ENCODE measurements at regions not wholly inside any gene's neighbourhood (a gene's known extent, or its start where the extent isn't known, plus 50 kb on each side); places are given as distances from the start of the nearest gene placed in this dataset.
A peak's percentile ranks its signal among the peaks of the same experiment; 100 is the strongest.

DNA sequence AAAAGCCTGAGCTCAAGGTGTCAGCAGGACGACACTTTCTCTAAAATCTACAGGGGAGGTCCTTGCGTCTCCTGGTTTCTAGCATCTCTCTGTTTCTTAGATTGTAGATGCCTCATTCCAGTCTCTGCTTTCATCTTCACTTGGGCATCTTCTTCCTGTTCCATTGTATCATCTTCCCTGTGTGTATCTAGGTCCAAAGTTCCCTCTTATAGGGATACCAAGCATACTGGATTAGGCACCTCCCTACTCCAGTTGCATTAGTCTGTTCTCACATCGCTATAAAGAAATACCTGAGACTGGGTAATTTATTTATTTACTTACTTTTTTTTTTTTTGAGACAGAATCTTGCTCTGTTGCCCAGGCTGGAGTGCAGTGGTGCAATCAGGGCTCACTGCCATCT, 91.3 kb upstream of the ABCC4 start:
- H3K4me1 ChIP-seq: peaks cover 4% of the 10 kb centered on the region
- no peaks in the 10 kb centered on the region for H3K36me3 ChIP-seq (ENCODE audit: low read depth, missing control alignments)
- no peaks in the 10 kb centered on the region for H3K9me3 ChIP-seq
- H3K27ac ChIP-seq: no peak overlapping the region
- 91 to 99% methylated on average over 3 of the region's 3 CpGs for WGBS, 2 donors
- DNase-seq: no peak
- no peak overlapping the region for H3K4me3 ChIP-seq
- intact Hi-C loops (cut with DNase I; ENCODE audit: low total_unique reads): no loop called here
- TF ChIP-seq POLR2A (IDR thresholded peaks at IDR 0.05): no peak
- TF ChIP-seq, protein P1, sequence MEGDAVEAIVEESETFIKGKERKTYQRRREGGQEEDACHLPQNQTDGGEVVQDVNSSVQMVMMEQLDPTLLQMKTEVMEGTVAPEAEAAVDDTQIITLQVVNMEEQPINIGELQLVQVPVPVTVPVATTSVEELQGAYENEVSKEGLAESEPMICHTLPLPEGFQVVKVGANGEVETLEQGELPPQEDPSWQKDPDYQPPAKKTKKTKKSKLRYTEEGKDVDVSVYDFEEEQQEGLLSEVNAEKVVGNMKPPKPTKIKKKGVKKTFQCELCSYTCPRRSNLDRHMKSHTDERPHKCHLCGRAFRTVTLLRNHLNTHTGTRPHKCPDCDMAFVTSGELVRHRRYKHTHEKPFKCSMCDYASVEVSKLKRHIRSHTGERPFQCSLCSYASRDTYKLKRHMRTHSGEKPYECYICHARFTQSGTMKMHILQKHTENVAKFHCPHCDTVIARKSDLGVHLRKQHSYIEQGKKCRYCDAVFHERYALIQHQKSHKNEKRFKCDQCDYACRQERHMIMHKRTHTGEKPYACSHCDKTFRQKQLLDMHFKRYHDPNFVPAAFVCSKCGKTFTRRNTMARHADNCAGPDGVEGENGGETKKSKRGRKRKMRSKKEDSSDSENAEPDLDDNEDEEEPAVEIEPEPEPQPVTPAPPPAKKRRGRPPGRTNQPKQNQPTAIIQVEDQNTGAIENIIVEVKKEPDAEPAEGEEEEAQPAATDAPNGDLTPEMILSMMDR (IDR thresholded peaks at IDR 0.05): no peak
- H3K27me3 ChIP-seq: no peaks in the 10 kb centered on the region

DNA sequence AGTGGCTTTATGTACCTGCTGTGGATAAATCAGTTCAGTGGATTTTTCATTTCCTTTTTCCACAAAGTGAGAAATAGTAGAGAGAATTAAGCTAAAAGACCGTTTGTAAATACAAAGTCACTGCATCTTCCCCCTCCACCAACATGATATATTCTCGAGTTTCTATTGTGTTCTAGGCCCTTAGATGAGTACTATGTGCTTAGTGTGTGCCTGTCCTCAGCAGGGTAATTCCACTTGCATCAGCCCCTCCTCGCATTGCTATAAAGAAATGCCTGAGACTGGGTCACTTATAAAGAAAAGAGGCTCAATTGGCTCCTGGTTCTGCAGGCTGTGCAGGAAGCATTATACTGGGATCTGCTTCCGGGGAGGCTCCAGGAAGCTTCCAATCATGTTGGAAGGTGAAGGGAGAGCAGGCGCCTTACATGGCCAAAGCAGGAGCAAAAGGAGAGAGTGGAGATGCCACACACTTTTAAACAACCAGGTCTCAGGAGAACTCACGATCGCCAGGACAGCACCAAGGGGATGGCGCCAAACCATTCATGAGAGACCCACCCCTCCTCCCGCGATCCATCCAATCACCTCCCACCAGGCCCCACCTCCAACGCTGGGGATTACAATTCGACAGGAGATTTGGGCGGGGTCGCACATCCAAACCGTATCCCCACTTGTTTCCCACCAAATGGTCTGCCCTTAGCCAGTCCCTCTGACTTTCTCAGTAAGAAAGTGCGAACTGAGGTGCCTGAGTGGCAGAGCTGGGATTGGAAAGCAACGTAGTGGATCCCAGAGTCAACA, 102.3 kb upstream of the ABCC4 start:
- intact Hi-C loops (cut with DNase I; ENCODE audit: low total_unique reads): loop anchor here (10.0 kb wide), 1 partner anchor 99 kb away; the partner anchor contains the start of gene ABCC4
- DNase-seq: peak; percentile 52

DNA sequence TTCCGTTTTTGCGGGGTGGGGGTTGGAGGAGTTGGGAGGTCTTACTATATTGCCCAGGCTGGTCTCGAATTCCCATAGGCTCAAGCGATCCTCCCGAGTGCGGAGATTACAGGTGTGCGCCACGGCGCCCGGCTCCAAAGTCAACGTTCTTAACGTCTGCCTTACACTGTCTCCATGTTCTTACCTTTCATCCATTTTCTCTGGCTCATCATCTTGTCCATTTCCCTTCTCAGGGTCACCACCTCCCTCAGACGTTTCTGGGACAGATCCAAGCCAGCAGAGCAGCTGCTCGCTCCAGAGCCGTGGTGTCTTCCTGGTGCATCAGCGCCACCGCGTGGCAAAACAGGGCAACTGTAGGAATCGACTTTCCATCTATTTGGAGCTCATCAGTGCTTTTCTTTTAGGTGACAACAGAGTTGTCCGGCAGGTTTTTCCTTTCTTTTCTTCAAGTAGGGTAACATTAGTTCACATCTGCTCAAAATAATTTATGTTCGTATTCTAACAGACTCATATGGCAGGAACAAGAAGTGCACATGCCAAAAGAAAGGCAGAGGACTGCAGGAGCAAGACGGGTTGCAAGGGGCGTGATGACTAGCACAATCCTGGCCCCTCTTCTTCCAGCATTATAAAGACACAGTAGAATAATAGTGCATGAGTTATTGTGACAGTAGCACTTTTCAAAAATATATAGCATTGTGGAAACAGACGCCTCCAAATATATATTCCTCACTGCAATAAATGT, 103.1 kb upstream of the ABCC4 start:
- peak; percentile 93 for DNase-seq

More for the DNA sequence above, 102.3 kb upstream of the ABCC4 start:
- 24 to 31% methylated on average over 12 to 17 of the region's 17 CpGs for WGBS, 2 donors
- Histone ChIP-seq H3K9me3 (no peaks in the 10 kb centered on the region), H3K27me3 (no peaks in the 10 kb centered on the region), H3K4me1 (peaks cover 3% of the 10 kb centered on the region), H3K27ac (no peak overlapping the region), H3K4me3 (peak overlapping the region; percentile 6 to 51), H3K36me3 (ENCODE audit: low read depth, missing control alignments) (no peaks in the 10 kb centered on the region)
- TF ChIP-seq, protein P1 (IDR thresholded peaks at IDR 0.05): no peak
- no peak for TF ChIP-seq POLR2A (IDR thresholded peaks at IDR 0.05)

DNA sequence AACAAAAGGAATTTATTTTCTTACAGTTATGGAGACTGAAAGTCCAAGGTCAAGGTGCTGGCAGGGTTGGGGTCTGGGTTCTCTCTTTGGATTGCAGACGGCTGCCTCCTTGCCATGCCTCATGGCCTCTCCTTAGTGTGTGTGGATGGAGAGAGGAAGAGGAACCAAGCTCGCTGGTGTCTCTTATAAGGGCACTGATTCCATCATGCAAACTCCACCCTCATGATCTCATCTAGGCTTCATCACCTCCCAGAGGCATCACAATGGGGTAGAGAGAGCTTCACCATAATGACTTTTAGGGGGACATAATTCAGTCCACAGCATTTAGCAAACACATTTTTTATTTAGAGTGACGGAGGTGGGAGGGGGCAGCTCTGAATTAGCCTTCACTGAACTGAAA, 104.9 kb upstream of the ABCC4 start:
- intact Hi-C loops (cut with DNase I; ENCODE audit: low total_unique reads): loop anchor here (5.0 to 10.0 kb wide), 2 partner anchors 101 to 219 kb away; partner anchors contain the start of gene ABCC4
- H3K27ac ChIP-seq: no peak overlapping the region
- H3K9me3 ChIP-seq: no peaks in the 10 kb centered on the region
- no peak for DNase-seq
- H3K4me3 ChIP-seq: no peak overlapping the region
- 57 to 75% methylated on average over 1 to 3 of the region's 3 CpGs for WGBS, 2 donors
- H3K4me1 ChIP-seq: peaks cover 3% of the 10 kb centered on the region
- H3K36me3 ChIP-seq (ENCODE audit: low read depth, missing control alignments): no peaks in the 10 kb centered on the region
- no peaks in the 10 kb centered on the region for H3K27me3 ChIP-seq
- TF ChIP-seq, protein P1 (IDR thresholded peaks at IDR 0.05): no peak
- no peak for TF ChIP-seq POLR2A (IDR thresholded peaks at IDR 0.05)

More for the DNA sequence above, 103.1 kb upstream of the ABCC4 start:
- H3K36me3 ChIP-seq (ENCODE audit: low read depth, missing control alignments): no peaks in the 10 kb centered on the region
- TF ChIP-seq, protein P1 (IDR thresholded peaks at IDR 0.05): peak; percentile 90 to 96 (median 94)
- TF ChIP-seq POLR2A (IDR thresholded peaks at IDR 0.05): no peak
- no peaks in the 10 kb centered on the region for H3K27me3 ChIP-seq
- WGBS, 2 donors: 14 to 16% methylated on average over 15 to 24 of the region's 24 CpGs
- intact Hi-C loops (cut with DNase I; ENCODE audit: low total_unique reads): loop anchor here (10.0 kb wide), 1 partner anchor 100 kb away; the partner anchor contains the start of gene ABCC4
- H3K4me1 ChIP-seq: peaks cover 3% of the 10 kb centered on the region
- H3K27ac ChIP-seq: no peak overlapping the region
- H3K4me3 ChIP-seq: peak overlapping the region; percentile 6 to 51
- H3K9me3 ChIP-seq: no peaks in the 10 kb centered on the region

Measured in testis (tissue), 2 donors.